HG03280 (cell line): ENCODE measurements at regions not wholly inside any gene's neighbourhood (a gene's known extent, or its start where the extent isn't known, plus 50 kb on each side); places are given as distances from the start of the nearest gene placed in this dataset.
"Not testable (repeated sequence)": the region's sequence is repeated elsewhere in the genome, so short reads cannot be mapped to it uniquely, and the experiment has no call there.

Experiments used
- ATAC-seq: cut with Tn5 transposase; IDR thresholded peaks from one replicate; pipeline ENCODE4 v1.9.1; 2021; ENCODE audit warnings: mild to moderate bottlenecking, moderate library complexity; ENCODE audit not compliant: unreplicated experiment

- ATAC-seq: not testable (repeated sequence)
Measured at GRCh38 chrX:84856791-84857190, 146.9 kb upstream of the APOOL start.

- ATAC-seq: peak; percentile 52
Measured at GRCh38 chrX:84858771-84859170, 144.9 kb upstream of the APOOL start.

GRCh38 chrX:84865113-84865512, 138.6 kb upstream of the APOOL start:
- no peak for ATAC-seq

GRCh38 chrX:84870281-84870680, 133.4 kb upstream of the APOOL start:
- not testable (repeated sequence) for ATAC-seq

GRCh38 chrX:84872160-84872771, 131.4 kb upstream of the APOOL start:
- not testable (repeated sequence) for ATAC-seq

- no peak for ATAC-seq
Measured at GRCh38 chrX:84873176-84873575, 130.5 kb upstream of the APOOL start.

- ATAC-seq: no peak
Measured at GRCh38 chrX:84876876-84877275, 126.8 kb upstream of the APOOL start.

- ATAC-seq: no peak
Measured at GRCh38 chrX:84893897-84894296, 109.8 kb upstream of the APOOL start.

GRCh38 chrX:84907324-84907968, 96.2 kb upstream of the APOOL start:
- ATAC-seq: no peak

- ATAC-seq: no peak
Measured at GRCh38 chrX:84909151-84909550, 94.5 kb upstream of the APOOL start.

GRCh38 chrX:84924624-84925023, 79.1 kb upstream of the APOOL start:
- ATAC-seq: no peak

GRCh38 chrX:84932814-84933213, 70.9 kb upstream of the APOOL start:
- ATAC-seq: no peak

GRCh38 chrX:84933956-84934556, 69.6 kb upstream of the APOOL start:
- no peak for ATAC-seq
